ENCODE measurements at regions not wholly inside any gene's neighbourhood (a gene's known extent, or its start where the extent isn't known, plus 50 kb on each side); places are given as distances from the start of the nearest gene placed in this dataset.

DNA sequence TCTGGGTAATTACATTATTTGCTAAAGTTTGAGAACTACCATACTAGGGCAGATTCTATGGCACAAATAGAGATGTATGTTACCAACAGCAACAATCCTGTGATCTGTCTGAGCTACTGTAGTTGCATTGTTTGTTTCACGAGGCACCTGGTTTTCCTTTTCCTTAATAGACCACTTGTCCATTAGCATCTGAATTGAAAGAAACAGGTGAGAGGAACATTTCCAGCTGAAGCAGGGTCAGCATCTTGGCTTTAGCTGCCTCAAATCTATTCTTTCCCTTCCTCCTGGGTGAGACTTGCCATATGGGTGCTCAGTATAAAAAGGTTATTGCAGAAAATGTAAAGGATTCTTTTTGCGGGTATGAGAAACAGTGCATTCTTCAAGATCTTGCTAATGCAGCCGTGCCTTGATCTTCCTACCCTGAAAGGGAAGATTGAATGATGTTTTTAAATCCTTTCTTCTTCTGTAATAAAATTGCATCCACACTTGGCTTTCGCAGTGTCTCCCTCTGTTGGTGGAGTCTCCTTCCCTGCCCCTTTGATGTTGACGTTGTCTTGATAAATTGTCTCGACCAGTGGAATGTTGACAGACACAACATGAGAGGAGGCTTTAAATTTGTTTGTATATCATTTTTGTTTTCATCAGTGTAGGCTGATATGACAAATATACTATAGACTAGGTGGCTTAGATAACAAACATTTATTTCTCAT lies 118.0 kb upstream of the BRINP1 start:
- TF ChIP-seq POLR2A (IDR thresholded peaks at IDR 0.05): no peak
- TF ChIP-seq, protein P1, sequence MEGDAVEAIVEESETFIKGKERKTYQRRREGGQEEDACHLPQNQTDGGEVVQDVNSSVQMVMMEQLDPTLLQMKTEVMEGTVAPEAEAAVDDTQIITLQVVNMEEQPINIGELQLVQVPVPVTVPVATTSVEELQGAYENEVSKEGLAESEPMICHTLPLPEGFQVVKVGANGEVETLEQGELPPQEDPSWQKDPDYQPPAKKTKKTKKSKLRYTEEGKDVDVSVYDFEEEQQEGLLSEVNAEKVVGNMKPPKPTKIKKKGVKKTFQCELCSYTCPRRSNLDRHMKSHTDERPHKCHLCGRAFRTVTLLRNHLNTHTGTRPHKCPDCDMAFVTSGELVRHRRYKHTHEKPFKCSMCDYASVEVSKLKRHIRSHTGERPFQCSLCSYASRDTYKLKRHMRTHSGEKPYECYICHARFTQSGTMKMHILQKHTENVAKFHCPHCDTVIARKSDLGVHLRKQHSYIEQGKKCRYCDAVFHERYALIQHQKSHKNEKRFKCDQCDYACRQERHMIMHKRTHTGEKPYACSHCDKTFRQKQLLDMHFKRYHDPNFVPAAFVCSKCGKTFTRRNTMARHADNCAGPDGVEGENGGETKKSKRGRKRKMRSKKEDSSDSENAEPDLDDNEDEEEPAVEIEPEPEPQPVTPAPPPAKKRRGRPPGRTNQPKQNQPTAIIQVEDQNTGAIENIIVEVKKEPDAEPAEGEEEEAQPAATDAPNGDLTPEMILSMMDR (IDR thresholded peaks at IDR 0.05): no peak

Measured in lower leg skin (tissue), 3 donors.